GM12864 (cell line): ENCODE measurements at regions not wholly inside any gene's neighbourhood (a gene's known extent, or its start where the extent isn't known, plus 50 kb on each side); places are given as distances from the start of the nearest gene placed in this dataset.
A peak's percentile ranks its signal among the peaks of the same experiment; 100 is the strongest.

Experiments
- DNase-seq: peaks from one replicate; pipeline ENCODE4 v3.0.0-alpha.2; 2011; ENCODE audit warnings: low read depth
- H3K4me3 ChIP-seq: 2 replicates; pipeline ENCODE4 v1.5.1; 2011; ENCODE audit warnings: mild to moderate bottlenecking, low read depth, low read length, control low read depth
- CTCF ChIP-seq: IDR thresholded peaks from 2 replicates; pipeline ENCODE4 v1.5.1; 2011; ENCODE audit warnings: low read depth, mild to moderate bottlenecking, moderate library complexity, low read length, control low read depth, inconsistent platforms; ENCODE audit errors: missing control alignments

GRCh38 chr2:2636813-2637212, 305.7 kb upstream of the MYT1L start:
- DNase-seq = no peak
- no peak overlapping the region for H3K4me3 ChIP-seq
- TF ChIP-seq CTCF = no peak

DNA sequence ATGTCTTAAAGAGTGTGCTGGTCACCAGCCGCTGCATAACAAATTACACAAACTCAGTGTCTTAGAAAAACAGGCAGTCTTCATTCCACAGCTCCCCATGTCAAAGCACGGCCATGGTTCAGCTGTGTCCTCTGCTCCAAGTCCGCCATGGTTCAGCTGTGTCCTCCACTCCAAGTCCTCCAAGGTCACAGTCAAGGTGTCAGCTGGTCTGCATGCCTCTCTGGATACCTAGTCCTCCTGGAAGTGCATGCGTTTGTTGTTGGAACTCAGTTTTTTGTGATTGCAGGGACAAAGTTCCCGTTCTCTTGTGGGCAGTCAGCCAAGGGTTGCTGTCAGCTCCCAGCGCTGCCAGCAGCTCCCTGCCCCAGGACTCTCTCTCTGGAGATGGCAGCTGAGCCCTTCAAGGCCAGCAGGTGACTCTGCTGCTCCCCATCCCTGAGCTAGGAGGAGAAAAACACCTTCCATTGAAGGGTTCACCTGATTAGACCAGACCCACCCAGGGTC, 304.0 kb upstream of the MYT1L start:
- DNase-seq = no peak
- no peak overlapping the region for H3K4me3 ChIP-seq
- TF ChIP-seq CTCF = no peak

DNA sequence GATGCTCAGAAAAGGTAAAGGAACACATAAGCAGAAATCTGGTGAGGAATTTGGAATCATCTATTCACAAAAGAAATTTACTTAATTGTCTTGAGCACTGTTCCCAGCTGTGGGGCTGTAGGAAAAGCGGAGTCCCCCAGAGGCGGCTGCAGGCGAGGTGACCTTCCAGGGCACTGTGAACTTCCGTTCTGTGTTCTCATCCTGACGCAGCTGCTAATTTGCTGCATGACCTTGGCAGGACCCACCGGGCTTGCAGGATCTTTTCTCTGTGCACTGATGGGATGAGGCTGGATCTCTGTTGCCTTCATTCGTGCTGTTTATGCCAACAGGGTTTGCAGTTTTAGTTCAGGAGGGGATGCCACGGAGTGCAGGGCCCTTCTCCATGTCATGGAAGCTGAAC, 301.9 kb upstream of the MYT1L start:
- H3K4me3 ChIP-seq = no peak overlapping the region
- no peak for TF ChIP-seq CTCF
- no peak for DNase-seq

DNA sequence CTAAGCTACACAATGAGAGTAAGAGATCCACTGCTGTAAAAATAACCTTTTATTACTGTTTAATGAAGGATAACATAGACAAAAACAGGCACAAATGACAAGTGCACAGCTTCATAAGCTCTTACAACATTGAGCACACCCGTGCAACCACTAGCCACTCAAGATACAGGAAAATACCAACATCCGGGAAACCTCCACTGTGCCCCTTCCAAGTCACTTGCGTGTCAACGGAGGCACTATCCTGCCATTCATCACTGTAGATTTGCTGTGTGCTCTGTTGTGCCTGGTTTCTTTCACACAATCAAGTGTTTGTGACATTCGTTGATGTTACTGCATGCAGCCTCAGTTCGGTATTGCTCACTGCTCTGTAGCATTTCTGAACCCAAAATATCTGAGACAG, 292.9 kb upstream of the MYT1L start:
- TF ChIP-seq CTCF = no peak
- H3K4me3 ChIP-seq = no peak overlapping the region
- DNase-seq = no peak

DNA sequence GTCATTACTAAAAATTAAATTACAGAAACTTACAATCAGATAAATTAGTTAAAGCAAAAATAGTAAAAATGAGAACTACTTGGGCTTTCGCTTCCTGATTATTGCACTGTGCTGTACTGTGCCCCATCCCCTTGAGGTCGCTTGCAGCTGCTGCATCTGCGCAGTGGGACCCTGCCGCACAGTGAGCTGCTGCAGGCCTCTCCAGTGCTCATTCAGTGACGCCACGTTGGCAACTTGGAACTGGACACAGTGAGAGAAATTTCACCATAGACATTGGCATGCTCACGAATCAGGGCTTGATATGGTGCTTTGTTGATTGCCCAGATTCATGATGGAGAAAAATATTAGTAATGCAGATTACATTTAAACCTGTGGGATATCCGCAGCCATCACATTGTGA, 290.8 kb upstream of the MYT1L start:
- H3K4me3 ChIP-seq = no peak overlapping the region
- no peak for TF ChIP-seq CTCF
- DNase-seq = peak; percentile 13

GRCh38 chr2:2620604-2621003, 289.5 kb upstream of the MYT1L start:
- no peak for TF ChIP-seq CTCF
- DNase-seq = no peak

GRCh38 chr2:2619995-2620394, 288.9 kb upstream of the MYT1L start:
- DNase-seq = no peak
- no peak for TF ChIP-seq CTCF
- no peak overlapping the region for H3K4me3 ChIP-seq

More at GRCh38 chr2:2620604-2621003, 289.5 kb upstream of the MYT1L start:
- no peak overlapping the region for H3K4me3 ChIP-seq
